HCT116 (cell line): ENCODE measurements at regions not wholly inside any gene's neighbourhood (a gene's known extent, or its start where the extent isn't known, plus 50 kb on each side); places are given as distances from the start of the nearest gene placed in this dataset.

Experiments
- ATAC-seq: fragments of 200-7000 bp; cut with Tn5 transposase; 2 replicates; pipeline ENCODE4 v1.9.1; 2020; ENCODE audit warnings: mild to moderate bottlenecking, moderate library complexity
- BruUV-seq: library from RNA; stranded (reverse); fragments of 400-500 nt; replicated peaks from 2 replicates; lab custom pipeline; 2021; lab: Mats Ljungman, UMichigan
- CTCF ChIA-PET: fragments of 300-600 bp; sonication (Branson Sonifier 250); formaldehyde crosslinking; loops from one replicate; lab custom pipeline; 2021; ENCODE audit warnings: antibody characterized with exemption; lab: Charles Lee
- POLR2A ChIA-PET: fragments of 300-600, 350-600 bp; sonication (Branson Sonifier 250); formaldehyde crosslinking; loops from one replicate; lab custom pipeline; 2021; ENCODE audit warnings: antibody characterized with exemption; lab: Charles Lee
- RAD21 ChIA-PET, 2 experiments: fragments of 300-600 bp; sonication (Branson Sonifier 250); formaldehyde crosslinking; loops; one replicate each; lab custom pipeline; 2023; ENCODE audit warnings: low total read pairs in 2 of 2; ENCODE audit not compliant: uncharacterized antibody in 2 of 2, unreplicated experiment in 2 of 2, low non-redundant PET in 1 of 2; lab: Charles Lee
- DNase-seq: peaks from one replicate; pipeline ENCODE4 v3.0.0-alpha.2; 2010; ENCODE audit warnings: low read depth, low spot score
- H2AFZ ChIP-seq: fragments of 200-600 bp; shearing (Covaris generic), sonication (generic); 2 replicates; pipeline ENCODE4 v1.6.1; 2017; ENCODE audit warnings: low read depth, mixed run types, mixed read lengths, antibody characterized with exemption, low read length; ENCODE audit not compliant: poor library complexity, severe bottlenecking
- H3K27ac ChIP-seq: 2 replicates; pipeline ENCODE4 v1.5.1; 2012; ENCODE audit warnings: low read depth, low read length
- H3K27me3 ChIP-seq: fragments of 200-600 bp; sonication (generic); 2 replicates; pipeline ENCODE4 v1.6.1; 2016; ENCODE audit warnings: mixed run types, low read length, mixed read lengths; ENCODE audit not compliant: insufficient read depth
- H3K36me3 ChIP-seq, 2 experiments: fragments of 200-500 bp in 1 of 2; fragments of 200-600 bp in 1 of 2; sonication (Bioruptor generic) in 1 of 2; sonication (generic) in 1 of 2; 2 replicates each; pipeline versions ENCODE4 v1.5.1 to v1.6.1; 2014 to 2016; ENCODE audit warnings: low read length in 2 of 2, inconsistent platforms in 1 of 2, mixed read lengths in 1 of 2, mixed run types in 1 of 2; ENCODE audit not compliant: insufficient read depth in 2 of 2, control insufficient read depth in 1 of 2
- H3K4me1 ChIP-seq, 2 experiments: fragments of 200-600 bp in 1 of 2; sonication (generic) in 1 of 2; 2 replicates each; pipeline versions ENCODE4 v1.5.1 to v1.6.1; 2012 to 2017; ENCODE audit warnings: low read length in 2 of 2, inconsistent platforms in 1 of 2, mild to moderate bottlenecking in 1 of 2, mixed read lengths in 1 of 2, mixed run types in 1 of 2, moderate library complexity in 1 of 2; ENCODE audit not compliant: insufficient read depth in 2 of 2, control insufficient read depth in 1 of 2
- H3K4me2 ChIP-seq: fragments of 200-600 bp; sonication (generic); 2 replicates; pipeline ENCODE4 v1.6.1; 2017; ENCODE audit warnings: mixed run types, low read length, mixed read lengths
- H3K4me3 ChIP-seq, 2 experiments: fragments of 200-600 bp in 1 of 2; sonication (generic) in 1 of 2; replicated peaks in 1 of 2; 2 replicates each; pipeline ENCODE4 v1.5.1; 2011 to 2016; ENCODE audit warnings: low read length in 2 of 2, control low read depth in 1 of 2, low read depth in 1 of 2, mild to moderate bottlenecking in 1 of 2, mixed read lengths in 1 of 2, mixed run types in 1 of 2
- H3K79me2 ChIP-seq: fragments of 200-600 bp; sonication (generic); 2 replicates; pipeline ENCODE4 v1.6.1; 2017; ENCODE audit warnings: mild to moderate bottlenecking, mixed run types, low read length, moderate library complexity, mixed read lengths; ENCODE audit not compliant: insufficient read depth
- H3K9ac ChIP-seq: fragments of 200-600 bp; sonication (generic); 2 replicates; pipeline ENCODE4 v1.6.1; 2016; ENCODE audit warnings: low read length, mixed read lengths
- H3K9me2 ChIP-seq: fragments of 200-600 bp; sonication (generic), shearing (Covaris generic); 2 replicates; pipeline ENCODE4 v1.6.1; 2017; ENCODE audit warnings: mixed run types, mild to moderate bottlenecking, moderate library complexity; ENCODE audit not compliant: insufficient read depth
- H3K9me3 ChIP-seq, 2 experiments: fragments of 200-500 bp in 1 of 2; fragments of 200-600 bp in 1 of 2; sonication (Bioruptor generic) in 1 of 2; sonication (generic) in 1 of 2; 2 replicates each; pipeline ENCODE4 v1.6.1; 2014 to 2017; ENCODE audit warnings: low read length in 2 of 2, mixed read lengths in 2 of 2, inconsistent platforms in 1 of 2, low read depth in 1 of 2, mild to moderate bottlenecking in 1 of 2, mixed run types in 1 of 2, moderate library complexity in 1 of 2; ENCODE audit not compliant: control insufficient read depth in 1 of 2, insufficient read depth in 1 of 2
- H4K20me1 ChIP-seq: fragments of 200-600 bp; sonication (generic), shearing (Covaris generic); 2 replicates; pipeline ENCODE4 v1.6.1; 2017; ENCODE audit warnings: mixed run types, mild to moderate bottlenecking, moderate library complexity; ENCODE audit not compliant: insufficient read depth
- CBX3 ChIP-seq: IDR thresholded peaks from 2 replicates; pipeline ENCODE4 v1.6.1; 2012; ENCODE audit warnings: low read depth
- CEBPB ChIP-seq: IDR thresholded peaks from 2 replicates; pipeline ENCODE4 v1.6.1; 2012; ENCODE audit warnings: low read depth
- EZH2 ChIP-seq: fragments of 200-600 bp; sonication (generic); IDR thresholded peaks from 2 replicates; pipeline ENCODE4 v1.6.1; 2017; ENCODE audit warnings: antibody characterized with exemption, mixed run types
- EZH2phosphoT487 ChIP-seq: fragments of 200-600 bp; IDR thresholded peaks from 2 replicates; pipeline ENCODE4 v1.6.1; 2018; ENCODE audit warnings: antibody characterized with exemption, borderline replicate concordance
- FOSL1 ChIP-seq: IDR thresholded peaks from 2 replicates; pipeline ENCODE4 v1.6.1; 2012; ENCODE audit warnings: low read depth
- POLR2A ChIP-seq: IDR thresholded peaks from 2 replicates; pipeline ENCODE4 v1.7.0; 2011; ENCODE audit warnings: borderline replicate concordance; ENCODE audit not compliant: insufficient read depth, insufficient read length; ENCODE audit errors: extremely low read depth
- POLR2AphosphoS5 ChIP-seq: IDR thresholded peaks from 2 replicates; pipeline ENCODE4 v1.6.1; 2011; ENCODE audit warnings: mild to moderate bottlenecking, low read depth, low read length, moderate library complexity
- RAD21 ChIP-seq: IDR thresholded peaks from 2 replicates; pipeline ENCODE4 v1.6.1; 2012; ENCODE audit warnings: low read depth, mild to moderate bottlenecking
- SIN3A ChIP-seq: IDR thresholded peaks from 2 replicates; pipeline ENCODE4 v1.6.1; 2012; ENCODE audit warnings: low read depth
- SP1 ChIP-seq: IDR thresholded peaks from 2 replicates; pipeline ENCODE4 v1.6.1; 2012; ENCODE audit warnings: low read depth
- SRF ChIP-seq: IDR thresholded peaks from 2 replicates; pipeline ENCODE4 v1.6.1; 2012; ENCODE audit warnings: low read depth
- TCF7L2 ChIP-seq: IDR thresholded peaks from 2 replicates; pipeline ENCODE4 v1.7.0; 2011; ENCODE audit warnings: borderline replicate concordance, inconsistent platforms; ENCODE audit not compliant: insufficient read depth, insufficient read length; ENCODE audit errors: extremely low read depth
- YY1 ChIP-seq: IDR thresholded peaks from 2 replicates; pipeline ENCODE4 v1.6.1; 2011; ENCODE audit warnings: low read length, low read depth, moderate library complexity, mild to moderate bottlenecking; ENCODE audit not compliant: insufficient replicate concordance; ENCODE audit errors: extremely low read depth
- ZNF274 ChIP-seq: fragments of 200-500 bp; sonication (Bioruptor generic); IDR thresholded peaks from 2 replicates; pipeline ENCODE4 v1.6.1; 2014; ENCODE audit warnings: mild to moderate bottlenecking, low read depth, low read length, inconsistent platforms
- intact Hi-C: fragments of 100-400 bp; cut with micrococcal nuclease; formaldehyde crosslinking; loops from 2 replicates; pipeline ENCODE4 v1.10.0; 2022
- TF ChIP-seq, protein P1 (sequence below): IDR thresholded peaks from 2 replicates; pipeline ENCODE4 v1.6.1; 2011; ENCODE audit warnings: mild to moderate bottlenecking, low read length, moderate library complexity; ENCODE audit not compliant: insufficient replicate concordance; ENCODE audit errors: extremely low read depth
- TF ChIP-seq, protein P2 (sequence below): IDR thresholded peaks from 2 replicates; pipeline ENCODE4 v1.6.1; 2012; ENCODE audit warnings: low read depth
- TF ChIP-seq, protein P3 (sequence below): IDR thresholded peaks from 2 replicates; pipeline ENCODE4 v1.6.1; 2012

DNA sequence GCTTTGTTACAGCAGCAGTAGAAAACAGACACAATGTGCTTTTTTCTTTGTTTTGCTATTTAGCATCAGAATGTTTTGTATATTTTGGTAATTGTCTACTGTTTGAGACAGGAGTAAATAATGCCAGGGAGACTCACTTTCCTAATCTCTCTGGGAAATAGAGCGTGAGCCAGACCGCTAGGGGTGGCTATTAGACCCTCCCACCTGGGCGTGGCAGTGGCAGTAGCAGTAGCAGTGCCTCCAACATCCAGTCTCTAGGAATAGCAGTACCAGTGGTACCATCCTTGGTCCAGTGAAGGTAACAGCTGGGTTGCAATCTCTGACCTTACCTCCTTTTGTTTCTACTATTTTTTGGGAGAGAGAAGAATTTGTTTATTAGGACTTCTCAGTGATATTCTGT is 165.7 kb upstream of the MAGI2 start:
- Histone ChIP-seq H3K27me3 (no peaks in the 10 kb centered on the region), H3K9ac (no peak overlapping the region), H3K4me3 (no peak overlapping the region), H2AFZ (no peak overlapping the region), H3K4me1 (peaks cover 0 to 14% of the 10 kb centered on the region in 2 experiments; a peak in 1 of 4 replicates), H3K36me3 (no peaks in the 10 kb centered on the region), H3K4me2 (no peak overlapping the region), H3K79me2 (no peaks in the 10 kb centered on the region), H3K9me2 (no peaks in the 10 kb centered on the region), H3K27ac (no peak overlapping the region), H4K20me1 (no peaks in the 10 kb centered on the region), H3K9me3 (no peaks in the 10 kb centered on the region)
- DNase-seq (no peak), ATAC-seq (no peak)
- ChIA-PET CTCF (no interaction called here), RAD21 (no interaction called here), POLR2A (no interaction called here)
- BruUV-seq, result no TSS peak
- TF ChIP-seq RAD21 (no peak), FOSL1 (no peak), CBX3 (no peak), POLR2AphosphoS5 (no peak), SRF (no peak), ZNF274 (no peak), EZH2phosphoT487 (no peak), SP1 (no peak), TCF7L2 (no peak), EZH2 (no peak), POLR2A (no peak), CEBPB (no peak), YY1 (no peak), SIN3A (no peak)
- TF ChIP-seq, protein P1, sequence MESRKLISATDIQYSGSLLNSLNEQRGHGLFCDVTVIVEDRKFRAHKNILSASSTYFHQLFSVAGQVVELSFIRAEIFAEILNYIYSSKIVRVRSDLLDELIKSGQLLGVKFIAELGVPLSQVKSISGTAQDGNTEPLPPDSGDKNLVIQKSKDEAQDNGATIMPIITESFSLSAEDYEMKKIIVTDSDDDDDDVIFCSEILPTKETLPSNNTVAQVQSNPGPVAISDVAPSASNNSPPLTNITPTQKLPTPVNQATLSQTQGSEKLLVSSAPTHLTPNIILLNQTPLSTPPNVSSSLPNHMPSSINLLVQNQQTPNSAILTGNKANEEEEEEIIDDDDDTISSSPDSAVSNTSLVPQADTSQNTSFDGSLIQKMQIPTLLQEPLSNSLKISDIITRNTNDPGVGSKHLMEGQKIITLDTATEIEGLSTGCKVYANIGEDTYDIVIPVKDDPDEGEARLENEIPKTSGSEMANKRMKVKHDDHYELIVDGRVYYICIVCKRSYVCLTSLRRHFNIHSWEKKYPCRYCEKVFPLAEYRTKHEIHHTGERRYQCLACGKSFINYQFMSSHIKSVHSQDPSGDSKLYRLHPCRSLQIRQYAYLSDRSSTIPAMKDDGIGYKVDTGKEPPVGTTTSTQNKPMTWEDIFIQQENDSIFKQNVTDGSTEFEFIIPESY, result no peak
- TF ChIP-seq, protein P2, sequence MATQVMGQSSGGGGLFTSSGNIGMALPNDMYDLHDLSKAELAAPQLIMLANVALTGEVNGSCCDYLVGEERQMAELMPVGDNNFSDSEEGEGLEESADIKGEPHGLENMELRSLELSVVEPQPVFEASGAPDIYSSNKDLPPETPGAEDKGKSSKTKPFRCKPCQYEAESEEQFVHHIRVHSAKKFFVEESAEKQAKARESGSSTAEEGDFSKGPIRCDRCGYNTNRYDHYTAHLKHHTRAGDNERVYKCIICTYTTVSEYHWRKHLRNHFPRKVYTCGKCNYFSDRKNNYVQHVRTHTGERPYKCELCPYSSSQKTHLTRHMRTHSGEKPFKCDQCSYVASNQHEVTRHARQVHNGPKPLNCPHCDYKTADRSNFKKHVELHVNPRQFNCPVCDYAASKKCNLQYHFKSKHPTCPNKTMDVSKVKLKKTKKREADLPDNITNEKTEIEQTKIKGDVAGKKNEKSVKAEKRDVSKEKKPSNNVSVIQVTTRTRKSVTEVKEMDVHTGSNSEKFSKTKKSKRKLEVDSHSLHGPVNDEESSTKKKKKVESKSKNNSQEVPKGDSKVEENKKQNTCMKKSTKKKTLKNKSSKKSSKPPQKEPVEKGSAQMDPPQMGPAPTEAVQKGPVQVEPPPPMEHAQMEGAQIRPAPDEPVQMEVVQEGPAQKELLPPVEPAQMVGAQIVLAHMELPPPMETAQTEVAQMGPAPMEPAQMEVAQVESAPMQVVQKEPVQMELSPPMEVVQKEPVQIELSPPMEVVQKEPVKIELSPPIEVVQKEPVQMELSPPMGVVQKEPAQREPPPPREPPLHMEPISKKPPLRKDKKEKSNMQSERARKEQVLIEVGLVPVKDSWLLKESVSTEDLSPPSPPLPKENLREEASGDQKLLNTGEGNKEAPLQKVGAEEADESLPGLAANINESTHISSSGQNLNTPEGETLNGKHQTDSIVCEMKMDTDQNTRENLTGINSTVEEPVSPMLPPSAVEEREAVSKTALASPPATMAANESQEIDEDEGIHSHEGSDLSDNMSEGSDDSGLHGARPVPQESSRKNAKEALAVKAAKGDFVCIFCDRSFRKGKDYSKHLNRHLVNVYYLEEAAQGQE, result no peak
- TF ChIP-seq, protein P3, sequence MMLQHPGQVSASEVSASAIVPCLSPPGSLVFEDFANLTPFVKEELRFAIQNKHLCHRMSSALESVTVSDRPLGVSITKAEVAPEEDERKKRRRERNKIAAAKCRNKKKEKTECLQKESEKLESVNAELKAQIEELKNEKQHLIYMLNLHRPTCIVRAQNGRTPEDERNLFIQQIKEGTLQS, result no peak
- intact Hi-C loops, result no loop called here
